Neural progenitor cell (in vitro differentiated cells): ENCODE measurements at regions not wholly inside any gene's neighbourhood (a gene's known extent, or its start where the extent isn't known, plus 50 kb on each side); places are given as distances from the start of the nearest gene placed in this dataset.

ENCODE experiments used
- DNase-seq: peaks from one replicate; pipeline ENCODE4 v3.0.0-alpha.2; 2016; ENCODE audit warnings: low spot score
- H2AFZ ChIP-seq: fragments of 200-600 bp; sonication (generic); replicated peaks from 2 replicates; pipeline ENCODE4 v1.6.1; 2016; ENCODE audit warnings: antibody characterized with exemption
- H3F3A ChIP-seq: fragments of 200-600 bp; sonication (generic); 2 replicates; pipeline ENCODE4 v1.6.1; 2016; ENCODE audit warnings: antibody characterized with exemption, low read depth
- H3K27ac ChIP-seq: fragments of 200-600 bp; sonication (generic); 2 replicates; pipeline ENCODE4 v1.5.1; 2016; ENCODE audit warnings: mild to moderate bottlenecking
- H3K27me3 ChIP-seq: fragments of 200-600 bp; sonication (generic); 2 replicates; pipeline ENCODE4 v1.6.1; 2016; ENCODE audit warnings: mild to moderate bottlenecking, moderate library complexity
- H3K36me3 ChIP-seq: fragments of 200-600 bp; sonication (generic); 2 replicates; pipeline ENCODE4 v1.5.1; 2016
- H3K4me1 ChIP-seq: fragments of 200-600 bp; sonication (generic); 2 replicates; pipeline ENCODE4 v1.6.1; 2016; ENCODE audit warnings: mixed run types
- H3K4me2 ChIP-seq: fragments of 200-600 bp; sonication (generic); 2 replicates; pipeline ENCODE4 v1.6.1; 2016
- H3K4me3 ChIP-seq: fragments of 200-600 bp; sonication (generic); 2 replicates; pipeline ENCODE4 v1.5.1; 2016
- H3K79me2 ChIP-seq: fragments of 200-600 bp; sonication (generic); 2 replicates; pipeline ENCODE4 v1.6.1; 2016; ENCODE audit warnings: low read depth
- H3K9ac ChIP-seq: fragments of 200-600 bp; sonication (generic); 2 replicates; pipeline ENCODE4 v1.6.1; 2016
- H3K9me3 ChIP-seq: fragments of 200-600 bp; sonication (generic); 2 replicates; pipeline ENCODE4 v1.5.1; 2016; ENCODE audit warnings: low read depth
- H4K20me1 ChIP-seq: fragments of 200-600 bp; sonication (generic); 2 replicates; pipeline ENCODE4 v1.6.1; 2016; ENCODE audit warnings: low read depth
- H3K27ac Mint-ChIP-seq: 3 replicates; pipeline ENCODE4 v1.8.0; 2021; ENCODE audit warnings: mixed read lengths
- H3K27me3 Mint-ChIP-seq: 2 replicates; pipeline ENCODE4 v1.8.0; 2022; ENCODE audit warnings: low read depth, mild to moderate bottlenecking, inconsistent platforms, moderate library complexity, mixed read lengths; ENCODE audit not compliant: insufficient read depth
- H3K36me3 Mint-ChIP-seq: 3 replicates; pipeline ENCODE4 v1.8.0; 2021; ENCODE audit warnings: mixed read lengths
- H3K4me1 Mint-ChIP-seq: 3 replicates; pipeline ENCODE4 v1.8.0; 2021; ENCODE audit warnings: mixed read lengths
- H3K4me3 Mint-ChIP-seq: 3 replicates; pipeline ENCODE4 v1.8.0; 2021; ENCODE audit warnings: mild to moderate bottlenecking, moderate library complexity, mixed read lengths
- H3K9me3 Mint-ChIP-seq: 3 replicates; pipeline ENCODE4 v1.8.0; 2020; ENCODE audit warnings: mixed read lengths
- EZH2 ChIP-seq: fragments of 200-600 bp; sonication (generic); IDR thresholded peaks from 2 replicates; pipeline ENCODE4 v1.6.1; 2017; ENCODE audit warnings: antibody characterized with exemption, mild to moderate bottlenecking, moderate library complexity
- EZH2phosphoT487 ChIP-seq: fragments of 200-600 bp; sonication (generic); IDR thresholded peaks from 2 replicates; pipeline ENCODE4 v1.6.1; 2017; ENCODE audit warnings: antibody characterized with exemption
- TF ChIP-seq, protein P1 (sequence below): fragments of 200-600 bp; sonication (generic); IDR thresholded peaks from 2 replicates; pipeline ENCODE4 v1.5.1; 2017; ENCODE audit warnings: antibody characterized with exemption, mild to moderate bottlenecking

- H3K9me3 Mint-ChIP-seq = no peaks in the 10 kb centered on the region
- no peak overlapping the region for H3K4me3 Mint-ChIP-seq
- H3K4me1 Mint-ChIP-seq = no peaks in the 10 kb centered on the region
- H3K79me2 ChIP-seq = no peaks in the 10 kb centered on the region
- no peaks in the 10 kb centered on the region for H3K36me3 Mint-ChIP-seq
- H3K27ac ChIP-seq = no peak overlapping the region
- no peak overlapping the region for H3K4me3 ChIP-seq
- no peak overlapping the region for H3K9ac ChIP-seq
- no peak overlapping the region for H3K27ac Mint-ChIP-seq
- H3K27me3 ChIP-seq = no peaks in the 10 kb centered on the region
- H3K27me3 Mint-ChIP-seq = peaks cover 6% of the 10 kb centered on the region
- no peaks in the 10 kb centered on the region for H3F3A ChIP-seq
- H3K4me1 ChIP-seq = peaks cover 7% of the 10 kb centered on the region
- H2AFZ ChIP-seq = no peak overlapping the region
- no peak for TF ChIP-seq EZH2phosphoT487
- TF ChIP-seq EZH2 = no peak
- TF ChIP-seq, protein P1, sequence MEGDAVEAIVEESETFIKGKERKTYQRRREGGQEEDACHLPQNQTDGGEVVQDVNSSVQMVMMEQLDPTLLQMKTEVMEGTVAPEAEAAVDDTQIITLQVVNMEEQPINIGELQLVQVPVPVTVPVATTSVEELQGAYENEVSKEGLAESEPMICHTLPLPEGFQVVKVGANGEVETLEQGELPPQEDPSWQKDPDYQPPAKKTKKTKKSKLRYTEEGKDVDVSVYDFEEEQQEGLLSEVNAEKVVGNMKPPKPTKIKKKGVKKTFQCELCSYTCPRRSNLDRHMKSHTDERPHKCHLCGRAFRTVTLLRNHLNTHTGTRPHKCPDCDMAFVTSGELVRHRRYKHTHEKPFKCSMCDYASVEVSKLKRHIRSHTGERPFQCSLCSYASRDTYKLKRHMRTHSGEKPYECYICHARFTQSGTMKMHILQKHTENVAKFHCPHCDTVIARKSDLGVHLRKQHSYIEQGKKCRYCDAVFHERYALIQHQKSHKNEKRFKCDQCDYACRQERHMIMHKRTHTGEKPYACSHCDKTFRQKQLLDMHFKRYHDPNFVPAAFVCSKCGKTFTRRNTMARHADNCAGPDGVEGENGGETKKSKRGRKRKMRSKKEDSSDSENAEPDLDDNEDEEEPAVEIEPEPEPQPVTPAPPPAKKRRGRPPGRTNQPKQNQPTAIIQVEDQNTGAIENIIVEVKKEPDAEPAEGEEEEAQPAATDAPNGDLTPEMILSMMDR = no peak
- H3K36me3 ChIP-seq = no peaks in the 10 kb centered on the region
- no peak for DNase-seq
- H3K9me3 ChIP-seq = no peaks in the 10 kb centered on the region
- H3K4me2 ChIP-seq = no peak overlapping the region
- no peaks in the 10 kb centered on the region for H4K20me1 ChIP-seq
Measured at GRCh38 chr12:114213055-114213581, 192.8 kb downstream of the TBX5 start.

DNA sequence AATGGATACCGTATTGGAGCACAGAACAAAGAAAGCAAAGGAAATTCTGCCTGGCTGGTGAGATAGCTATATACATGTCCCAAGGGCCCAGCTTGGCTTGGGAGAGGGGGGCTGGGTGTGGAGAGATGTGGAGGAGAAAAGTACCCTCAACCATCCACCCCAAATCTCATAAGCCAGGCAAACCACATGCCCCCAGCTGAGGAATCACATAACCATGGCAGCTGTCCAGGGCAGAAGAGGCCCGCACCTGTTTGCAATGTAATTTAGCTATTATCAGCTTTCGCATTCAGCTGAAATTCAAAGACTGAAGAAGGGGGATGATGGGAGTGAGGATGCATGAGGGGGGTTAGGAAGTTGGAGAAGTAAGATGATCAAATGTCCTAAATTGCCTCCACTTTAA lies 196.1 kb downstream of the TBX5 start:
- Mint-ChIP-seq H3K4me3 (no peak overlapping the region), H3K27me3 (peaks cover 6% of the 10 kb centered on the region), H3K36me3 (no peaks in the 10 kb centered on the region), H3K9me3 (no peaks in the 10 kb centered on the region), H3K4me1 (no peaks in the 10 kb centered on the region), H3K27ac (no peak overlapping the region)
- no peak for DNase-seq
- no peaks in the 10 kb centered on the region for H3K27me3 ChIP-seq
- H3K27ac ChIP-seq = no peak overlapping the region
- H3K9me3 ChIP-seq = no peaks in the 10 kb centered on the region
- TF ChIP-seq EZH2phosphoT487 (no peak), EZH2 (no peak)
- TF ChIP-seq, protein P1 = no peak
- no peak overlapping the region for H2AFZ ChIP-seq
- H3F3A ChIP-seq = peaks cover 6% of the 10 kb centered on the region
- no peaks in the 10 kb centered on the region for H3K79me2 ChIP-seq
- no peak overlapping the region for H3K9ac ChIP-seq
- H3K4me2 ChIP-seq = no peak overlapping the region
- H3K36me3 ChIP-seq = no peaks in the 10 kb centered on the region
- peaks cover 15% of the 10 kb centered on the region for H3K4me1 ChIP-seq
- no peaks in the 10 kb centered on the region for H4K20me1 ChIP-seq
- H3K4me3 ChIP-seq = no peak overlapping the region

DNA sequence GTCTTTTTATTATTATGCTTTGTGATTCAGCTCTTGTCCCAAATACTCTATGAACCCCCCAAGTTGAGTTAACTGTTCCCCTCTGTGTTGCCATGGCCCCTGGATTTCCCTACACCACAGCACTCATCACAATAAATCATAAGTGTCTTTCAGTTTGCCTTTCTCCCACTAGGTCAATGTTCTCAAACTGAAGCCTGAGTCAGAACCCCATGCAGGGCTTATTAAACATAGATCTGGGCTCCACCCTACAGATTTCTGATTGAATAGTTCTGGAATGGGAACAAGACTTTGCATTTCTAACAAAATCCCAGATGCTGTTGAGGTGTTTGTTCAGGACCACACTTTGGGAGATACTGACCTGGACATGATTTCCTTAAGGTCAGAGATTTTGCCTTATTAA lies 199.4 kb downstream of the TBX5 start:
- DNase-seq = no peak
- H3K27ac ChIP-seq = no peak overlapping the region
- no peaks in the 10 kb centered on the region for H3K9me3 ChIP-seq
- no peaks in the 10 kb centered on the region for H4K20me1 ChIP-seq
- no peaks in the 10 kb centered on the region for H3K27me3 ChIP-seq
- no peaks in the 10 kb centered on the region for H3K4me1 Mint-ChIP-seq
- no peak overlapping the region for H3K9ac ChIP-seq
- H3K4me3 Mint-ChIP-seq = no peak overlapping the region
- H3K27ac Mint-ChIP-seq = no peak overlapping the region
- H3K9me3 Mint-ChIP-seq = no peaks in the 10 kb centered on the region
- H3K4me2 ChIP-seq = no peak overlapping the region
- H3K27me3 Mint-ChIP-seq = peaks cover 2% of the 10 kb centered on the region
- no peak overlapping the region for H2AFZ ChIP-seq
- peaks cover 17% of the 10 kb centered on the region for H3K4me1 ChIP-seq
- no peaks in the 10 kb centered on the region for H3K79me2 ChIP-seq
- H3F3A ChIP-seq = peaks cover 6% of the 10 kb centered on the region
- no peak overlapping the region for H3K4me3 ChIP-seq
- H3K36me3 ChIP-seq = no peaks in the 10 kb centered on the region
- no peaks in the 10 kb centered on the region for H3K36me3 Mint-ChIP-seq
- TF ChIP-seq, protein P1 = no peak
- TF ChIP-seq EZH2 (no peak), EZH2phosphoT487 (no peak)
